Subcutaneous abdominal adipose tissue (tissue), 5 donors: ENCODE measurements at regions not wholly inside any gene's neighbourhood (a gene's known extent, or its start where the extent isn't known, plus 50 kb on each side); places are given as distances from the start of the nearest gene placed in this dataset.

Experiments used
- H3K27ac ChIP-seq: one replicate; pipeline ENCODE4 v1.7.0; 2013; ENCODE audit warnings: low read depth, mild to moderate bottlenecking, inconsistent platforms, low read length, moderate library complexity
- H3K27me3 ChIP-seq, 5 donors: one replicate each; pipeline ENCODE4 v1.7.0; 2013; ENCODE audit warnings: low read length in 5 of 5, inconsistent platforms in 1 of 5; ENCODE audit not compliant: control insufficient read depth in 5 of 5, insufficient read depth in 4 of 5
- H3K36me3 ChIP-seq, 5 donors: one replicate each; pipeline ENCODE4 v1.7.0; 2013; ENCODE audit warnings: low read length in 5 of 5; ENCODE audit not compliant: control insufficient read depth in 5 of 5, insufficient read depth in 5 of 5
- H3K4me1 ChIP-seq, 5 donors: one replicate each; pipeline ENCODE4 v1.7.0; 2013; ENCODE audit warnings: low read length in 5 of 5, mild to moderate bottlenecking in 3 of 5, moderate library complexity in 1 of 5; ENCODE audit not compliant: control insufficient read depth in 5 of 5, insufficient read depth in 5 of 5
- H3K4me3 ChIP-seq, 5 donors: one replicate each; pipeline ENCODE4 v1.7.0; 2013; ENCODE audit warnings: low read length in 5 of 5, low read depth in 1 of 5
- H3K9ac ChIP-seq, 5 donors: one replicate each; pipeline ENCODE4 v1.7.0; 2013; ENCODE audit warnings: low read length in 5 of 5, mild to moderate bottlenecking in 4 of 5, moderate library complexity in 3 of 5
- H3K9me3 ChIP-seq, 5 donors: one replicate each; pipeline ENCODE4 v1.7.0; 2013; ENCODE audit warnings: low read length in 5 of 5; ENCODE audit not compliant: control insufficient read depth in 5 of 5
- donor health status: healthy.
- donor health status: healthy.
- donor health status: healthy.
- donor health status: healthy.
- donor health status: healthy.

DNA sequence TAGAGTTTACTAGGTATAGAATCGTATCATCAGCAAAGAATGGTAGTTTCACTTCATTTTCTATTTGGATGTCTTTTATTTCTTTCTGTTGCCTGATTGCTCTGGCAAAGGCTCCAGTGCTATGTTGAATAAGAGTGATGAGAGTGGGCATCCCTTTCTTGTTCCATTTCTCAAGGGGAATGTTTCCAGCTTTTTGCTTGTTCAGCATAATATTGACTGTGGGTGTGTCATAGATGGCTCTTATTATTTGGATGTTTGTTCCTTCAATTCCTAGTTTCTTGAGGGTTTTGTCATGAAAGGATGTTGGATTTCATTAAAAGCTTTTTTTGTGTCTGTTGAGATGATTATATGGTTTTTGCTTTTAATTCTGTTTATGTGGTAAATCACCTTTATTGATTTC is 1114.5 kb downstream of the RAPGEF2 start:
- Histone ChIP-seq H3K27ac (no peak overlapping the region), H3K9ac (no peak overlapping the region), H3K4me1 (no peaks in the 10 kb centered on the region), H3K36me3 (no peaks in the 10 kb centered on the region), H3K9me3 (peaks cover 0 to 21% (median 11%) of the 10 kb centered on the region in 5 donors), H3K27me3 (no peaks in the 10 kb centered on the region), H3K4me3 (no peak overlapping the region)

DNA sequence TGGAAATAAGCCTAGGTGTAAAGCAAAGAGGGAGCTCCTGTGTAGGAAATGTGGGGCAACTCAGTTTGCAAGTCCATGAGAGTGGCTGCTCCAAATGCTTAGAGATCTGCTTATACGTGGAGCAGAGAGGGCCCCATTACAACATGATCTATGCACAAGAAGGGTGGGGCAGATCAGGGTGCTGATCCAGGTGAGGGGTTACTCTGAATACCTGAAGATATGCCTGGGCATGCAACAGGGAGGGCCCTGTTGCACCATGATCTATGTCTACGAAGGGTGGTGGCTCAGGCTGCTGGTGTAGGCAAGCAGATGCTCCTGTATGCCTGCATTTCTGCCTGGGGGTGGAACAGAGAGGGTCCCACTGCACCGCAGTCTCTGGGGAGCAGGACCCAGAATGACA is 1121.2 kb downstream of the RAPGEF2 start:
- H3K9ac ChIP-seq, result no peak overlapping the region
- no peak overlapping the region for H3K4me3 ChIP-seq
- H3K4me1 ChIP-seq, result no peaks in the 10 kb centered on the region
- H3K36me3 ChIP-seq, result no peaks in the 10 kb centered on the region
- peaks cover 0 to 23% (median 9%) of the 10 kb centered on the region in 5 donors for H3K9me3 ChIP-seq
- no peak overlapping the region for H3K27ac ChIP-seq
- H3K27me3 ChIP-seq, result no peaks in the 10 kb centered on the region

DNA sequence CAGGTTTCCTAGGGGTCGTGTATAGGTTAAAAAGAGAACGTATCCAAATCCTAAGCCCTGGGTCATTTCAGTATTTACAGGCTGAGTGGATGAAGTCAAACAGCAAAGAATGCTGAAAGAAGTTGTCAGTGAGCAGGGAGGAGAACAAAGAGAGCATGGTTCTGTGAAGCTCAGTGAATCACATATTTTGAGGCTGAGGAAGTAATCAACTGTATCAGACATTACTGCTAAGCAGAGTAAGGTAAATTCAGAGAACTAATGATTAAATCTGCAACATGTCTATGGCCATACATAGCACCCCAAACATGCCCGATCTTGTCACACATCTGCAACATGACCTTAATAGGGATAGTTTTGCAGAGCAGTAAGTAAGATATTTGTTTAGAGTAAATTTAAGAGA is 1130.3 kb downstream of the RAPGEF2 start:
- Histone ChIP-seq H3K4me1 (no peaks in the 10 kb centered on the region), H3K9ac (no peak overlapping the region), H3K27ac (no peak overlapping the region), H3K27me3 (no peaks in the 10 kb centered on the region), H3K9me3 (no peaks in the 10 kb centered on the region), H3K36me3 (no peaks in the 10 kb centered on the region), H3K4me3 (no peak overlapping the region)

DNA sequence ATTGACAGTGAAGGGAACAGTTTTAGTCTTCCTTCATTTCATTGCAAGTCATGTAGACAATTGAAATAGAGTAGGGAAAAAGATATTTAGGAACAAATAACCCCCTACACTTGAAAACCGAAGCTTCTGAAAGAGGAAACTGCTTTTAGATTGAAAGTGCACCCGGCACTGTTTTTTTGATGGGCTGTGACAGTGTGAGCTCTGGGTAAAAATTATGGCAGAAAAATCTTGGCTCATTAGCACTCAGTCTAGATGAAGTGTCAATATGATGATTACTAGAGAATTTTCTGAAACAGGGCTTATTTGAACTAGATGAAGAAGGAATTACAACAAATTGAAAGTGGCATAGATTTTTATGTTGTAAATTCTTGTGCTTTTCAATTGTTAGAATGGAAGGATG is 1132.4 kb downstream of the RAPGEF2 start:
- Histone ChIP-seq H3K9ac (no peak overlapping the region), H3K27ac (no peak overlapping the region), H3K27me3 (no peaks in the 10 kb centered on the region), H3K9me3 (no peaks in the 10 kb centered on the region), H3K4me1 (no peaks in the 10 kb centered on the region), H3K36me3 (no peaks in the 10 kb centered on the region), H3K4me3 (no peak overlapping the region)

DNA sequence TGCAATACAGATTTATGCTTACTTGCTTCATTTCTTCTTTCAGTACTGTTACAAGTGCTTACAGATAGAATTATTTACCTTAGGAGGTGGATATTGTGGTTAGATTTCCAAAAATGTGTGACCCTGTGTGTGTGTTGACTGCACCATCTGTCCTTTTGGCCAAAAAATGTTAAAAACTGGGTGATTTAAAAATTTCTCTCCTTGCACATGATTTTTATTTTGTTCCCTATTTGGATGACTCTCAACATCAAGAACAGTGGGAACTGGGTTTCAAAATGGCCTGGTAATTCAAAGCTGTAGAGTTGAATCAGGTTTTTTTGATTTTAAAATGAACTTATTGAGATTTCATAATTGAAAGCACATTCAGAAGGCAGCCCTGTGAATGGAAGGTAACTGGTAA is 1132.9 kb downstream of the RAPGEF2 start:
- no peak overlapping the region for H3K9ac ChIP-seq
- no peaks in the 10 kb centered on the region for H3K36me3 ChIP-seq
- H3K9me3 ChIP-seq, result peaks cover 0 to 2% (median 0%) of the 10 kb centered on the region in 5 donors
- no peaks in the 10 kb centered on the region for H3K4me1 ChIP-seq
- no peak overlapping the region for H3K27ac ChIP-seq
- no peak overlapping the region for H3K4me3 ChIP-seq
- no peaks in the 10 kb centered on the region for H3K27me3 ChIP-seq

DNA sequence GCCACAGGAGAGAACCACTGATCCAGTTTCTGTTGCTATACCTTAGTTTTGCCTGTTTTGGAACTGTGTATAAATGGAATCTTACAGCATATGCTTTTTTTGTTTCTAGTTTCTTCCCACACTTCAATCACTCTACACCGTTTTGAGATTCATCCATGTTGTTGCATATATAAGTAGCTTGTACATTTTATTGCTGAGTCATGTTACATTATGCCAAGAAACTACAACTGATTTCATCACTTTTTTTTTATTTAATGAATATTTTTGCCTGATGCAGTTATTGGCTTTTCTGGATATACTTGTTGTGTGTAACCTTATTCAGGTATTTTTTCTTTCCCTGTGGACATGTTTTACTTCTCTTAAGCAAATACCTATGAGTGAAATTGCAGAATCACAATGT is 1135.9 kb downstream of the RAPGEF2 start:
- H3K9me3 ChIP-seq, result peaks cover 0 to 5% (median 0%) of the 10 kb centered on the region in 5 donors

DNA sequence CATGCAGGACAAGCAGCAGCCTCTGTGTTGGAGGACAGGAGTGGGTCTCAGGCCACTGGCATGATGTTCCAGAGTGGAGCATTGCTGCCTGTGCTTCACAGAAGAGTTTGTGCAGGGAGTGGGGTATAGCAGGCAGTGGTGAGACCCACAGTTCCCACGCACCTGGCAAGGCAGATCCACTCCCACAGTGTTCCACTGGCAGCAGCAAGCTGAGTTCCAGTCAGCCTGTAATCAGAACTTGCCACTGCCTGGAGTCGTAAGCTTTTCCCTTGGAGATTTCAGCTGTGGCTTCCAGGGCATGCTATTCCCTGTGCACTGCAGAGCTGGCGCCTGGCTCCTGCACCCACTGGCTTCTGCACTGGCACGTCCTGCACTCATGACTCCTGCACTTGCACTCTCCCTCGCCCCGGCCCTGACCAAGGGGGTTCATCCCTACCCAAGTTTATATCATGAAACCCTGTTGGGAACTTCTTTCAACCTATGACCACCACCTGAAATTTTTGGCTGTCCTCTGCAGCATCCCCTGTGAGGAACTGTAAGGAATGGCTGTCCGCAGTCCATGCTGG is 1144.3 kb downstream of the RAPGEF2 start:
- Histone ChIP-seq H3K9me3 (peaks cover 0 to 4% (median 0%) of the 10 kb centered on the region in 5 donors), H3K27me3 (peaks cover 0 to 5% (median 0%) of the 10 kb centered on the region in 5 donors), H3K36me3 (no peaks in the 10 kb centered on the region), H3K4me3 (no peak overlapping the region), H3K4me1 (no peaks in the 10 kb centered on the region), H3K27ac (no peak overlapping the region), H3K9ac (no peak overlapping the region)

More for the DNA sequence above, 1135.9 kb downstream of the RAPGEF2 start:
- Histone ChIP-seq H3K36me3 (no peaks in the 10 kb centered on the region), H3K9ac (no peak overlapping the region), H3K4me3 (no peak overlapping the region), H3K27ac (no peak overlapping the region), H3K27me3 (no peaks in the 10 kb centered on the region), H3K4me1 (no peaks in the 10 kb centered on the region)

DNA sequence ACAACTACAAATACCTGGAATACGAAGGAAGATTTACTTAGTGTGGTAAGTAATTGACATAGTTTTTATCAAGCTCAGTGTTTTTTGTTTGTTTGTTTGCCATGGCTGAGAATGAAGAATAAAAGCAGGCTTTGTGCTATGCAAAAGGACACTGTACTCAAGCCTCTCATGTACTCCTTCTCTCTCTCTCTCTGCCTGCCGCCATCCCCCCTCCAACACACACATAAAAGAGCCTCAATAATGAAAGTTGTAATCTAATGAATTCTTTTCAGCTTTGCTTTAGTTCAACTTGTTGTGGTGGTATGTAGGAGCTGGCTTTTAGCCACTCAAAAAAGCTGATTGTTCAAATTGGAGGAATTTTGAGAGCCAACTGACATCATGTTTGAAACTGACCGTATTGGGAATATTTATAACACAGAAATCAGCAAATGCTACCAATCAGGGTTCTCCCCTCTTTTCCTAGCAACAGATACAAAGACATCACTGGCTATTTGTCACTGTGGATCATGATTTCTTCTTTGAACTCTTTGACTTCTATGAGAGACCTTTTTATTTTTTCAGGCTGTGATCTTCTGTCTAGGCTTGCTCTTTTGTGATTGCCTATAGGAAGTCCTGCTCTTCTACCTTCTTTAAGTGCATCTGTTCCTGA is 1148.8 kb downstream of the RAPGEF2 start:
- H3K27ac ChIP-seq, result no peak overlapping the region
- peaks cover 0 to 5% (median 0%) of the 10 kb centered on the region in 5 donors for H3K27me3 ChIP-seq
- no peaks in the 10 kb centered on the region for H3K36me3 ChIP-seq
- H3K4me1 ChIP-seq, result no peaks in the 10 kb centered on the region
- H3K9ac ChIP-seq, result no peak overlapping the region
- peaks cover 0 to 4% (median 0%) of the 10 kb centered on the region in 5 donors for H3K9me3 ChIP-seq
- no peak overlapping the region for H3K4me3 ChIP-seq

DNA sequence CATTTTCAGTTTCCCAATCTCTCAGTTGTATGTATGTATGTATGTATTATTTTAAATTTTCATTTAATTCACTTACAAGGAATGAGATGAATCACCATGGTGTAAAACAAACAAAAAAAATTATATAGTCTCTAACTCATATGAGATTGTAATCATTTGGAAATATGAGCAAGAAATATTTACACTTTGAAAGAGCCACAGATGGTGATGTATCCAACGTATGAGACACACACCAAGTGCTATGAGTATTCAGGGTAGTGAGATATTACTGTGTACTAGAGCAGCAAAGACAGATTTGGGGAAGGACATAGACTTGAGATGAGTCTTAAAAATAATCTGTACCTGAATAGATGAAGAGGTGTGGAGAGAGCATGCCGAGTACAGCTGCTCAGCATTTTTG is 1154.4 kb downstream of the RAPGEF2 start:
- Histone ChIP-seq H3K36me3 (no peaks in the 10 kb centered on the region), H3K27me3 (no peaks in the 10 kb centered on the region), H3K9me3 (no peaks in the 10 kb centered on the region)

DNA sequence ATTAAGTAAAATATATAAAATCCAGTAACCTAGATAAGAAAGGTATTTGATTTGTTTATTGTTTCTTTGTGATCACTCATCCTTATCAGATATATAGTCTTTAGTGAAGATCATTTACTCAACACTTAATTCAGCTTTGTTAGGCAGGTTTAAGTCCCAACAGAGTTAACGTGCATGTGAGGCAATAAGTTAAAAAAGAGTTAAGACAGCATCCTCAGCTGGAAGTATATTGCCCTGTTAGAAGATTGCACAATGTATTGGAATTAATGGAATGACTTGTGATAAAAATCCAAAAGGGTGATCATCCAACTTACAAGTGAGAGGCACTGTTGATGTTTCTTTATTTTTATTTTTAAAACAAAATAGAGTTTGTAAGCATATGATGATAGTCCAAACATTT is 1162.1 kb downstream of the RAPGEF2 start:
- Histone ChIP-seq H3K9me3 (peaks cover 0 to 4% (median 0%) of the 10 kb centered on the region in 5 donors), H3K27me3 (no peaks in the 10 kb centered on the region), H3K27ac (no peak overlapping the region), H3K4me1 (no peaks in the 10 kb centered on the region), H3K36me3 (no peaks in the 10 kb centered on the region), H3K9ac (no peak overlapping the region), H3K4me3 (no peak overlapping the region)

More for the DNA sequence above, 1154.4 kb downstream of the RAPGEF2 start:
- no peak overlapping the region for H3K9ac ChIP-seq
- H3K4me1 ChIP-seq, result no peaks in the 10 kb centered on the region
- H3K4me3 ChIP-seq, result no peak overlapping the region
- H3K27ac ChIP-seq, result no peak overlapping the region
